Occipital lobe (tissue), 1 donor: ENCODE measurements at regions not wholly inside any gene's neighbourhood (a gene's known extent, or its start where the extent isn't known, plus 50 kb on each side); places are given as distances from the start of the nearest gene placed in this dataset.
"Not testable (repeated sequence)": the region's sequence is repeated elsewhere in the genome, so short reads cannot be mapped to it uniquely, and the experiment has no call there.

Experiments used
- DNase-seq: peaks from one replicate; lab custom pipeline; 2025; lab: John Stamatoyannopoulos, UW

DNA sequence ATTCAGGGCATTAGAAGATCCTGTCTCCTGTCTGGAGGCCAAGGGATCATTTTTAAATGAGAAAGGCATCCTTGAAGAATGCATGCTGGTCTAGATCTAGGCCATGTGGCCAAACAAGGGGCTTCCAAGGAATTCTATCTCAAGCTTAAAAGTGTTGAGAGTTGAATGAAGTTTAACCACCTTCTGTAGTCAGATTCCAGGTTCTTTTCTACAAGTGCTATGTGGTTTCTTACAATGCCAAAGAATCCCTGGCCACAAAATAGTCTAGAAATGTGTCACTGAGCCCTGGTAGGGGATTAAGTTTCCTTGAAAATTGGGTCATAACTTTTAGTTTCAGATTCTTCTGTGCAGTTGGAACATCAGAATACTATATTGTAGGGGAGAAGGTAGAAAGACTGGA is 640.7 kb upstream of the ACVR2A start:
- DNase-seq = no peak

DNA sequence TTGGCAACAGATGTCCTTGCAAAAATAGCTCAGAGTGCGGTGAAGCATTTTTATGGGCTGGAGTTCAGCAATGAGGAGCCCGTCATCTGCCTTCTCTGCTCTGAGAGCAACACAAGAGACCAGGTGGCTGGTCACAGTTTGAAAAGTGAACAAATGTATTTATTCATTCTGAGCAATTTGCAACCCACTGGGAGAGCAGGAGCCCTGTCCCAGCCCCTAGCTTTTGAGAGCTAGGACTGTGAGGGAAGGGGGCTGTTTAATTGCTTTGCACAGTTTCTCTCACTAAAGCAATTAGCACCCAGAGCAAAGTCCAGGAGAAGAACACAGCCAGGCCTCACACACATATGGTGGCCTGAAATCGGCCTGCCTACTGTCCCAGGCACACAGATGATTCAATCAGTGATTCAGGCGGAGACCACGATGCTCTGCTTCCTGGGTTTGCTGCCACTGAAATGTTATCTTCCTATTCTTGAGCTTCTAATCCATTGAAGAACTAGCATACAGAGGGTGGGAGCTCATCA is 646.1 kb upstream of the ACVR2A start:
- DNase-seq = peak; percentile 15

DNA sequence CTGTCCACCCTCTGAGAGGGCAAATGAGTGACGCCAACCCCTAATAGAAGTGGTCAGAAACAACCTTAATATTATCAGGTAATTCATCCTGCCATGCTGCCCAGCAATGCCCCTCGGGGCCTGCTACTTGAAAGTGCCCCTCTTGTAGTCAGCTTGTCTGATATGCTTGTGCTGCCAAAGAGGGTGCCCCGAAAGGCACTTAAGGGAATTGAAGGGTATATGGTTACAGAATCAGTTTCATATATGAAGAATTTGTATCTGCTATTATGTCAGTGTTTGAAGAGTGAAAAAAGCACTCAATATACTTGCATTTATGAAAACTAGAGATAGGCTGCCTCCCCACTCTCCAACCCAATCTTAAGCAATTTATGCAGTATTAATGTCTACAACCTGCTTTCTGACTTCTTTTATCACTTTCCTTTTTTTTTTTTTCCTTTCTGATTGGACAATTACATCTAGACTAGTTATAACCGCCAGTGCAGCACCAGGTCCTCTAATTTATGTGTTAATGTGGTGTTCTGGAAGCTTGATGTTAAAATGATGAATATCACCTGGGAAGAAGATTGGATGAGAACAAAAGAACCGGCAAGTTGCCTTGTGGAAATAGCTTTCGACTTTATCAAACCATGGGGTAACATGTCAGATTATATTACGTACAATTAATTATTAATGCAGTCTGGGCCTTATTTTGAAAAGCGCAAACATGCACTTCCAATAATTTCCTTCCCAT is 646.9 kb upstream of the ACVR2A start:
- DNase-seq = no peak

DNA sequence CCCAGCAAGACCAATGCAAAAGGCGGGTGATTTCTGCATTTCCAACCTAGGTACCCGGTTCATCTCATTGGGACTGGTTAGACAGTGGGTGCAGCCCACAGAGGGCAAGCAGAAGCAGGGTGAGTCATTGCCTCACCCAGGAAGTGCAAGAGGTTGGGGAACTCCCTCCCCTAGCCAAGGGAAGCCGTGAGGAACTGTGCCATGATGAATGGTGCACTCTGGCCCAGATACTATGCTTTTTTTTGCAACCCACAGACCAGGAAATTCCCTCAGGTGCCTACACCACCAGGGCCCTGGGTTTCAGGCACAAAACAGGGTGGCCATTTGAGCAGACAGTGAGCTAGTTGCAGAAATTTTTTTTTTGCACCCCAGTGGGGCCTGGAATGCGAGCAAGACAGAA is 662.6 kb upstream of the ACVR2A start:
- no peak for DNase-seq

DNA sequence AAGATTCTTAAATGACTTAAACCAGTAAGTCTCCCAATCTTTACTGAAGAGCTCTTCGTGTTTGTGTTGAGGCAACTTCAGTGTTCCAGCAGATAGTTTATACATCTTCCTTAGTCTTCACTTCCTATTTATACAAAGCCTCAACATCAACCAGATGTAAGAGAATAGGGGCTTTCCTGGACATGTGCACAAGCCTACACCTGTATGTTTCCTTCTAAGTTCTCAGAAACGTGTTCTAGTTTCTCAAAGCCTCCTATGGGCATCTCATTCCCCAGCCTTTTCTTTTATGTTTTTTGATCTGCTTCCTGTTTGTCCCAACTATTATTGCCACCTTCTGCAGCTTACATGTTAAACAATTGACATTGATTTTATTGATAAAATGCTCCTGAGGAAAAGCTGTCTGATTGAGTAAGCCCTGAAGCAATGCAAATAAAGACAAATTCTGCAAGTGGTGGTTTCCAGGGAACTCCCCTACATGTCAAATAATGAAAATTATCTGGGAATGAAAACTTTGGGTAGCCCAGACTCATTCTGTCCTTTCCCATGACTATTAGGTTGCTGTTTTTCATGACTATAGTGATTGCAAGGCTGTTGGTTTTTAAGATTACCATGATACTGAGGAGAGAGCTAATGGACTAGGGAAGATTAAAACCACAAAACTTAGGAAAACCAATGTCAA is 663.3 kb upstream of the ACVR2A start:
- DNase-seq = no peak

DNA sequence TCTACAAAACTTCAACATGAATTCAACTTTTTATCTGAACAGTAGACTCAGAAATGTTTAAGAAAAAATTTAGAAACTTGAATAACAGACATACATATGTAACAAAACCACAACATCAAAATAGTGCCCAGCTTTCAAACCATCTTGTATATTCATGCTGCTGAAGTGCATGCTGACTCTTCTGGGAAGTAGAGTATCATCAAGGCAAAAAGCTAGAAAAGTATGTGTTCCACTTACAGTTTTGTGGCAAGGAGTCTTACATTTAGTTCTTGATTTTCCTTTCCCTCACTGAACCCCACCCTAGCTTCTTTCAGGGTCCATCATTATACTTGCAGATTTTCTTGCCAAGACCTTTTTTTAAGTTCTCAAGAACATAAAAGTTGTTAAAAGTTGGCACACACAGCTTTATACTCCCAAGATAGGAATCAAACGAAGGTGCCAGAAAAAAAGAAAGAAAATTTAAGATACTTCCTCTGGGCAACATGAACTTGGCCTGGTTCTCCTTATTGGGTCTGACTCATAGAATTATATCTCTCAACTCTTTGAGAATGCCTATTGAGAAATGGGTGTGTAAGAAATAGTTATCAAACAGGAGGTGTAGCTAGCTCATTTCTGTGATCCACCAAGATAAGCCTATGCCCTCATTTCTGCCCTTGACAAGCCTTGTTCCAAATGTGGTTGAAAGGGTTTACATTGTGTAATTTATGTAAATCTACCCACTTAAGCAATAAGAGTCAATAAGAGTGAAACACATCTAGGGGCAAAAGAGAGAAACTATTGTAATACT is 667.6 kb upstream of the ACVR2A start:
- no peak for DNase-seq

DNA sequence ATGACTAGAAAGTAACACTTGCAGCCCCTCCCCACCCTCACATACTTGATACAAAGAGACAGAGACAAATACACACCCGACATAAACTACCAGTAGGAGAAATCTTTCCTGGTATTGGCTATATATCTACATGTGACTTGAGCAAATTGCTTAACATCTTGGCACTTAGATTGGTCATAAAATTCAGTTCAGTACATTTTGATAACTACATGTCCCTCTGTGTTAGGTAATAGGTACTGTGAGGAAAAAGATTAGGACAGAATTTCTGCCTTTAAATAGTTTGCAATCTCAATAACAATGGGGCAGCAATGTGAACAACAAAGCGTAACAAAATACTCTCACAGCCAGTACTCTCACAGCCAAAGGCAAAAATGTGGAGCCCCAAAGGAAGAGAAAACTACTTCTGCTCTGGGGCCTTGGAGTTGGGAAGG is 670.0 kb upstream of the ACVR2A start:
- no peak for DNase-seq

DNA sequence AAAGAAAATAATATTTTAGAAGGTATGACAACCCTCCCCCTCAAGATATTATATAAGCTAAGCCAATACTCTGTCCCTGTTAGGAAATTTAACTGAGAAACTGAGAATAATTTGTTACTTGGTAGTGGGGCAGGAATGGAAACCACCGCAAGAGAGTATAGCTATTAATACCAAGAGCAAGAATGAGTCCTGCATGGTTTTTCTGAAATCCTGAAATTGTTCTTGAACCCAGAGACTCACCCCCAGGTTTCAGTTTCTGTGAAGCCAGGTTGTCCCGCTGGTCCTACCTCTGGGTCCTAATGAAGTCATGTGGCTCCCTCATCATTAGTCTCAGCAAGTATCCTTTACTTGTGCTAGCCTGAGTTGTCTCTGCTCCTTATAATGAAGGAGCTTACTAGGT is 671.0 kb upstream of the ACVR2A start:
- no peak for DNase-seq

DNA sequence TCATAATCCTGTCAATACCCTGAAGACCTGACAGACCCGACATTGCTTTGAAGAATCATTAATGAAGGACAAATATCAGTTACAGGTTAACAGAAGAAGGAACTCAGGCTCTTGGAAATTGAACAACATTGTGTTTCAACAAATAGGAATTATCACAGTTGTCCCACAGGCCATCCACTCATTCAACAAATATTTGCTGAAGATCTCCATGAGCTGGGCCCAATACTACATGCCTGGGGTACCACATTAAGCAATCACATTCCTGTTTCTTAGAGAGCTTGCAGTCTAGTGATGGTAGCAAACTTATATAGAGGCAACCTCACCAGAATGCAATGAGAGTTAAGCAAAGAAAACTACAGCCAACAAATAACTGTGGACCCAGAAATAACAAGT is 671.6 kb upstream of the ACVR2A start:
- no peak for DNase-seq

DNA sequence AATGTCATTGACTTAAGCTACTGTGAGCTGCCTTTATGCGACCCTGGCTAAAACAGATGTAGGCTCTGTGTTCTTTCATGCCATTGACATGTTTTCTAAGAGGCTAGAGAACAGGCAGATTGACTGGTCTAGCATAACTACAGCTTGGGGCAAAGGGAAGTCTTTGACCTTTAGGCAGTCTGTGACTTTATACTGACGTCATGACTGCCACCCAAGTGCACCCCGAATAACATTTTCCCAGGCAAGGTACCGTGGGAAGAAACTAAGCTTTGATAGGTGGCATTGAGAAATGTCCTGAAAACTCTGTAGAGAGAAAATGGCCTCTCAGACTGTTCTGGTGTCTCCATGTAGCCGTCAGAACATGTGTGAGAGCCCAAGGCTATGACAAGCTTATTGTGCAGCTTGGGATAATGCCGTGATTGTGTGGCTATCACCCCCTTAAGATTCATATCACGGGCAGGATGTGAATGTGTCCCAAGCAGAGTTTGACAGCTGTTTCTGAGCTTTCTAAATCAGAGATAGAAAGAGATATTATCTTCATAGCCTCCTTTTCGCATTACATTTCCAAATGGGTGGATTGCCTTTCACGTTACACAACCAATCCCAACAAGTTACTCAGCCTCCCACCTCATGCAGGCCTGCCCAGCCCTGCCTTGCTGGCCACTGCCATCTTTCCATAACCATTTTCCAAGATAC is 672.2 kb upstream of the ACVR2A start:
- no peak for DNase-seq

DNA sequence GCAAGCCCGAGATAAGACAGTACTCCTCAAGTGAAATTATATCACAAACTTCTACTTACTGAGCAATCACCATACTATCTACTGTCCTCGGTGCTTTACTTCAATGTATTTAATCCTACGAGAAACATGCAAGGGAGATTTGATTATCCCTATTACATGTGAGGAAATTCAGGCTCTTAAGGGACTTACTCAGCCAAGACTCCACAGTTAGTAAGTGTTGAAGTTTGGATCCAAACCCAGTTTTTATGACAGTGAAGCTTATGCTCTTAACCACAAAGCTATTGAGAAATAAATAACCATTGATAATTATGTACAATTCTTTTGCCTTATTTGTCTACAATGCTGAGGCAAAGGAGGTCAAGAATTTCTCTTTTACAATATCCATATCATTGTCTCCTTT is 672.9 kb upstream of the ACVR2A start:
- DNase-seq = no peak

DNA sequence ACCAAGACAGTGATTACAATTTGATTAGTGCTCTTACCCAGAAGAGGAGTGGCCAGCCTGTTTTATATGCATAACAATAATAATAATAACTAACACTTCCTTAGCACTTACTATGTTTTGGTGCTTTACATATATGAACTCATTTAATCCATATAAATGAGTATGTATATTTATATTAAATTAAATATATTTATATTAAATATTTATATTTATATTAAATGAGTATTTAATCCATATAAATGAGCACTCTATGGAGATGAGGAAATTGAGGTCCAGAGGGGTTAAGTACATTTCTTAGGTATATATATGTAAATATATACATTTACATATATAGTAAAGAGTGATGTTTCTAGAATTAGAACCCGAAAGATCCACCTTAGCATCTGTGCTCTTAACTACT is 673.9 kb upstream of the ACVR2A start:
- DNase-seq = no peak

DNA sequence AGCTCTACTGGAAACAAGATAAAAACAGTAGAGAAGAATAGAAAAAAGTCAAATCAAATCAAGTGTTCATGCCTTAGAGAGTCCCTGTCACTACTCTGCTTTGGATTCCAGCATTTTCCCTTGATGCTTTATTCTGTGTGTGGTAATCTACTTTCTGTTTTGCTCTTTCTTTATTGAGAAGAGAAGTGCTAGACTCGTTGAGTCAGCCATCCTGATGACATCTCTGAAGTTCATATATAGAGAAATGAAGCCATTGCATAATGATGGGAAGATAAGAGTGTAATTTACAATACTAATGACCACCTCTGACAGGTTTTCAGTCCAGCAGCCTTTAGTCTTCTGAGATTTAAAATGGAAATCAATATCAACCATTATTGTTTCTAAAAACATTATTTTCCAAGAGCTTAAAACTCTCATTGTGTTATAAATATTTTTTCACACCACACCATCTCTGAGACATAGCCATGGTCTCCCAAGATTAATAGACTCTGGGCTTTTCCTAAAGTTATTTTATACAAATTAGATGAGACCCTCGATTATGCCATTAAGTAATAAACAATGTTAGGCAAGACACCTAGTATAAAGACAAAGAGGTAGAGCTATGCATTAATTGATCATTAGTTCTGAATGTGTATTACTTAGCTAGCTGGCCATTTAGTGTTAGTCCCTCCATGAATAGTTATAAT is 679.0 kb upstream of the ACVR2A start:
- no peak for DNase-seq

DNA sequence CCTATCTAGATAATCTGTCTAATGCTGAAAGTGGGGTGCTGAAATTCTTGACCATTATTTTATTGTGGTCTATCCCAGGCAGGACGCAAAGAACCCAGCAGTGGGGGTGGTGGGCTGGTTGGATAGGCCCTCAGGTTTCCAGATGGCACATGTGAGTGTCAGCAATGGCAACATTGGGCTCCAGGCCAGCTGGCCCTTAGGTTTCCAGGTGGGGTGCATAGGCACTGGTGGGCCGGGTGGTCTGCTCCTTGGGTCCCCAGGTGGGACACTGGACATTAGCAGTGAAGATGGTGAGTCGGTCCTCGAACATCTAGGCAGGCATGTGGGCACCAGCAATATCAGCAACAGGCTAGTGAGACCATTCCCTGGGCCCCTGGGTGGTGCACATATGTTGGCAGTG is 680.3 kb upstream of the ACVR2A start:
- DNase-seq = no peak

DNA sequence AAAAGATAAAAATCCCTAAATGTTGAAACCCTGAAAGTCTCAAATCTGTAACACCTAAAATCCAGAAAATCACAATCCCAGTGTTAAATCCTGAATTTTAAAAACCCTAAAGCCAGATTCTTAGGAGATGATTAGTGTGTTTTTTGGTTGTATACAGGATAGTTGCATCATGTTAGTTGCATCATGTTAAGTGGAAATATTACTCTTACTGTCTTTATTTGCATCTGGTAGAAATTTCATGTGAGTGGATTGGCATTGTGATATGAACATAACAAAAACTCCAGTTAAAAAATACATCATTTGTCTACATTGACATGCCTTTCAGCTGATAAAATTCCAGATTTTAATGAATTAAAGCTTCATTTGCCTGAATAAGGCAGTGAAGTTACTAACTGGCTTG is 683.1 kb upstream of the ACVR2A start:
- no peak for DNase-seq

DNA sequence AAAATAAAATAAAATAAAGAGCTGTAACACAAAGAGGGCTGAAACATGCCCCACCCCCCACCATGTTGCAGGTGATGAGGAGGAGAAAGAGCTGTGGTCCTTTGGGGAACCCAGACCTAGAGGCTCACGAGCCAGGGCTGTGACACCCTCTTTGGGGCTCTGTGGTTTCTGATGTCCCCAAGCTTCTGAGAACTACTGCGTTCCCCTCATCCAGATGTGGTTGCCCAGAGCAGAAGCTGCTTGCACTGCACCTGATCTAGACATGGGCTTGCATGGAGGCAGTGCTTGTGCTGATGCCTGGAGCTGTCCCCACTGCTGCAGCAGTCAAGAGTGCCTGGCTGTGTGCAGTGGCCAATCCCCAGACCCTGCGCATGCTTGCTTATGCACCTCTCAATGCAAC is 687.9 kb upstream of the ACVR2A start:
- DNase-seq = no peak

DNA sequence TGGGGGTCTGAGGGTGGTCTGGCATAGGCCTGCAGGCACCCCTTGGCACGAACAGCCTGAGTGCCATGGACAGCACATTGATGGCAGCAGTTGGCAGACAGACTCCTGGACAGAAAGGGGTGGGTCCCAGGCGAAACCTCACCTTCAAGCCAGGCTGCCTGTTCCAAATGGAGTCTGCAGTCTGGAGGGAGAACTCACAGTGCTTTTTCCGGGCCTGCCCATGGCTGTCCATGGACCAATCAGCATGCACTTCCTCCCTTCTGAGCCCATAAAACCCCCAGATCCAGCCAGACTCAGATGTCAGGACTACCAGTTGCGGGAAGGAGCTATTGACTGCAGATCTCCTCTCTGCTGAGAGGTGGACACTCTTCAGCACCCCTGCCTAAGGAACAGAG is 694.6 kb upstream of the ACVR2A start:
- no peak for DNase-seq

DNA sequence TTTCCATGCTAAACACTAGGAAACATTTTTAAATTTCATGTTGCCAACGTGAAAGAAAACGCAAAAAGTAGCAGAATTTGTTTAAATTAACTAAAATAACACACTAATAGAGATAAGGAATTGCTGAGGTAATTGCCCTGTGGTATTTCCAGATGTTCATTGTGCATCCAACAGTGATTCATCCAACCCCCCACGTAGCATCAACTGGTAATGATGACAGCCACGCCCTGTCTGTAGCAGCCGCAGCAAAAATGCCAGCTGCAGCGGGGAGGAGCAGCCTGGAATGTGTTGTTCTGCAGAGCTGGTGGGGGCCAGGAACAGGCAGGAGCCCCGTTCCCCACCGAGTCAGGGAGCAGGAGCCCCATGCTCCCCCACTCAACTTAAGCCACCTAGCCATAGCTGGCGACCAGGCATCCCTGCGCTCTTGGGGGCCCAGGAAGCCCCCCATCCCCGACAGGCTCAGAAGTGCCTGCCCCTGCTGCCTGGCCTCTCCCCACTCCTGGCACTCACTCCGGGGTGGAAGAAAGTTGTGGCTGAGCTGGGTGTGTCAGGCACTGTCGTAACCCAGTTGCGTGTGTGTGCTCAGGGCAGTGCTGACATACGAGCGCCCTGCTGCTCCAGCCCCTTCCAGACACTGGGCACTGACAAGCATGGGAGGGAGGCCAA is 695.1 kb upstream of the ACVR2A start:
- no peak for DNase-seq

DNA sequence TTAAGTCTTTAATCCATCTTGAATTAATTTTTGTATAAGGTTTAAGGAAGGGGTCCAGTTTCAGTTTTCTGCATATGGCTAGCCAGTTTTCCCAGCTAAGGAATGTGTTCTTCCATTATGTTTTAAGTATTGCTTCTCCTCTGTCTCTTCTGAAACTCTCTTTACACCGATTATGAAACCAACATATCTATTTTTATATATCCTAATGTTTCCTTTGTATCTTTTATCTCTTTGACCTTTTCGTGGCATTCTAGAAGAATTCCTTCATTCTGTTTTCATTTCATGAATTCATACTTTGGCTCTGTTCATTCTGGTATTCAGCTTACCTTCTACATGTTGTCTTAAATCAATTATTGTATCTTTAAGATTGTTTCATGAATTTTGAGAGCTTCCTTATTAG is 697.0 kb upstream of the ACVR2A start:
- no peak for DNase-seq

DNA sequence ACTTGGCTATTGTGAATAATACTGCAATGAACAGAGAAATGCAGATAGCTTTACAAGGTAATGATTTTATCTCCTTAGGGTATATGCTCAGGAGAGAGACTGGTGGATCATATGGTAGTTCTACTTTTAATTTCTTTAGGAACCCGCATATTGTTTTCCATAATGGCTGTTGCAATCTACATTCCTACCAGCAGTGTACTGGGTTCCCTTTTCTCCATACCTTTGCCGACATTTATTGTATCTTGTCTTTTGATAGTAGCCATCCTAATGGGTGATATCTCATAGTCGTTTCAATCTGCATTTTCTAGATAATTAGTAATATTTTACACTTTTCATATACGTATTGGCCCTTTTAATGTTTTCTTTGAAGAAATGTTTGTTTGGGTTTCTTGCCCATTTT is 702.9 kb upstream of the ACVR2A start:
- no peak for DNase-seq

DNA sequence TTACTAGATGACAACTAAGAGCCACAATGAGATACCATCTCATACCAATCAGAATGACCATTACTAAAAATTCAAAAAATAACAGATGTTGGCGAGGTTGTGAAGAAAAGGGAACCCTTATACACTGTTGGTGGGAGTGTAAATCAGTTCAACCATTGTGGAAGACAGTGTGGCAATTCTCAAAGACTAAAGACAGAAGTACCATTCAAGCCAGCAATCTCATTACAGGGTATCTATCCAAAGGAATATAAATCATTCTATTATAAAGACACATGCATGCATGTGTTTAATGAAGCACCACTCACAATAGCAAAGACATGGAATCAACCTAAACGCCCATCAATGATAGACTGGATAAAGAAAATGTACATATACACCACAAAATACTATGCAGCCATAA is 705.1 kb upstream of the ACVR2A start:
- DNase-seq = not testable (repeated sequence)
